PC-3 (cell line): ENCODE measurements at regions not wholly inside any gene's neighbourhood (a gene's known extent, or its start where the extent isn't known, plus 50 kb on each side); places are given as distances from the start of the nearest gene placed in this dataset.

Source experiments
- ATAC-seq: fragments of 200-7000 bp; cut with Tn5 transposase; 2 replicates; pipeline ENCODE4 v1.9.1; 2020; ENCODE audit warnings: mild to moderate bottlenecking, moderate library complexity
- BruUV-seq: library from RNA; stranded (reverse); fragments of 400-500 nt; replicated peaks from 2 replicates; lab custom pipeline; 2021; lab: Mats Ljungman, UMichigan
- CTCF ChIA-PET: fragments of 300-600 bp; sonication (Branson Sonifier 250); formaldehyde crosslinking; loops from one replicate; lab custom pipeline; 2022; ENCODE audit warnings: antibody characterized with exemption; lab: Charles Lee
- POLR2A ChIA-PET: fragments of 300-600 bp; sonication (Branson Sonifier 250); formaldehyde crosslinking; loops from one replicate; lab custom pipeline; 2022; ENCODE audit warnings: antibody characterized with exemption; ENCODE audit not compliant: unreplicated experiment; lab: Charles Lee
- DNase-seq: peaks from one replicate; pipeline ENCODE4 v3.0.0-alpha.2; 2015
- H2AFZ ChIP-seq: fragments of 300-600 bp; sonication (generic); 2 replicates; pipeline ENCODE4 v1.6.0; 2016; ENCODE audit warnings: antibody characterized with exemption, low read length
- H3F3A ChIP-seq: fragments of 300-600 bp; sonication (generic); one replicate; pipeline ENCODE4 v1.6.0; 2017; ENCODE audit warnings: antibody characterized with exemption, low read length, control low read depth, mild to moderate bottlenecking; ENCODE audit not compliant: unreplicated experiment
- H3K27ac ChIP-seq: fragments of 300-600 bp; sonication (generic); 2 replicates; pipeline ENCODE4 v1.5.1; 2016; ENCODE audit warnings: mild to moderate bottlenecking, low read length
- H3K27me3 ChIP-seq: fragments of 300-600 bp; sonication (generic); 2 replicates; pipeline ENCODE4 v1.6.1; 2016; ENCODE audit warnings: low read length, mixed read lengths
- H3K36me3 ChIP-seq: fragments of 300-600 bp; sonication (generic); 2 replicates; pipeline ENCODE4 v1.6.1; 2016; ENCODE audit warnings: low read depth, mixed run types, low read length, mixed read lengths
- H3K4me1 ChIP-seq: fragments of 300-600 bp; sonication (generic); 2 replicates; pipeline ENCODE4 v1.5.1; 2016; ENCODE audit warnings: low read length; ENCODE audit not compliant: insufficient read depth
- H3K4me2 ChIP-seq: fragments of 300-600 bp; sonication (generic); 2 replicates; pipeline ENCODE4 v1.6.0; 2016; ENCODE audit warnings: low read length
- H3K4me3 ChIP-seq: fragments of 300-600 bp; sonication (generic); 2 replicates; pipeline ENCODE4 v1.5.1; 2016; ENCODE audit warnings: mild to moderate bottlenecking, low read length, mixed read lengths
- H3K79me2 ChIP-seq: fragments of 300-600 bp; sonication (generic); 2 replicates; pipeline ENCODE4 v1.6.1; 2017; ENCODE audit warnings: low read length, mixed read lengths
- H3K9ac ChIP-seq: fragments of 300-600 bp; sonication (generic); 2 replicates; pipeline ENCODE4 v1.6.0; 2016; ENCODE audit warnings: mild to moderate bottlenecking, low read length
- H3K9me2 ChIP-seq: fragments of 300-600 bp; sonication (generic); replicated peaks from 2 replicates; pipeline ENCODE4 v1.6.1; 2016; ENCODE audit warnings: mixed run types, low read length, mixed read lengths
- H3K9me3 ChIP-seq: fragments of 300-600 bp; sonication (generic); 2 replicates; pipeline ENCODE4 v1.6.1; 2016; ENCODE audit warnings: low read length, mixed read lengths
- H4K20me1 ChIP-seq: fragments of 300-600 bp; sonication (generic); 2 replicates; pipeline ENCODE4 v1.6.1; 2016; ENCODE audit warnings: low read length, mixed read lengths
- CTCF ChIP-seq: fragments of 300-600 bp; sonication (generic); conservative IDR thresholded peaks from 2 replicates; pipeline ENCODE4 v1.5.1; 2017; ENCODE audit warnings: antibody characterized with exemption, low read depth, mild to moderate bottlenecking, low read length
- EZH2 ChIP-seq: fragments of 300-600 bp; sonication (generic); IDR thresholded peaks from one replicate; pipeline ENCODE4 v1.6.1; 2017; ENCODE audit warnings: antibody characterized with exemption, mild to moderate bottlenecking, low read length; ENCODE audit not compliant: unreplicated experiment
- EZH2phosphoT487 ChIP-seq: fragments of 300-600 bp; sonication (generic); IDR thresholded peaks from 2 replicates; pipeline ENCODE4 v1.6.1; 2018; ENCODE audit warnings: mild to moderate bottlenecking, antibody characterized with exemption, low read length, borderline replicate concordance
- intact Hi-C: fragments of 100-400 bp; cut with micrococcal nuclease; formaldehyde crosslinking; loops from 2 replicates; pipeline ENCODE4 v1.9.0; 2023

- no peaks in the 10 kb centered on the region for H3K27me3 ChIP-seq
- no peak for ATAC-seq
- H3K79me2 ChIP-seq = no peaks in the 10 kb centered on the region
- H3K9me3 ChIP-seq = no peaks in the 10 kb centered on the region
- ChIA-PET POLR2A (no interaction called here), CTCF (no interaction called here)
- no TSS peak for BruUV-seq
- no peak overlapping the region for H3K9ac ChIP-seq
- intact Hi-C loops = no loop called here
- no peak for DNase-seq
- no peaks in the 10 kb centered on the region for H4K20me1 ChIP-seq
- no peak overlapping the region for H3K27ac ChIP-seq
- TF ChIP-seq EZH2phosphoT487 = no peak
- no peak overlapping the region for H2AFZ ChIP-seq
- no peaks in the 10 kb centered on the region for H3K9me2 ChIP-seq
- H3K4me1 ChIP-seq = no peaks in the 10 kb centered on the region
- no peaks in the 10 kb centered on the region for H3K36me3 ChIP-seq
- no peak overlapping the region for H3K4me2 ChIP-seq
- H3F3A ChIP-seq = no peaks in the 10 kb centered on the region
- H3K4me3 ChIP-seq = no peak overlapping the region
Observed at GRCh38 chr5:85263125-85263524, 878.4 kb upstream of the EDIL3 start.

DNA sequence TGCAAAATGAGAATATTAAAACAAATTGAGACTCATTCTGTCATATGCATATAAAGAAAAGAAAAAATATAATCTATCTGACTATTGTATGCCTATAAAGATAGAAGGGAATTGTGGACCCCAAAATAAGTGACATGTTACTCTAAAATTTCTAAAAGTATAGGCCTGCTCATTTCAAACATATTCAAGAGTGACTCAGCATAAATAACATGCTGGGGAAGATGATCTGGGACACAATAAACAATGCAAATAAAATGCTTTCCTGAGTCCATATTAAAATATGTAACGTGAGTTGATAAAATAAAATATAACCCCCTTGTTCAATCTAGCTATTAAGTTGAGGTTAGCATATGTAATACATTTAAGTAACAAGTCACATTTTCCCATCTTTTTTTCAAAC is 882.0 kb upstream of the EDIL3 start:
- Histone ChIP-seq H3K27ac (no peak overlapping the region), H3F3A (no peaks in the 10 kb centered on the region), H4K20me1 (no peaks in the 10 kb centered on the region), H3K4me2 (no peak overlapping the region), H3K4me1 (no peaks in the 10 kb centered on the region), H3K4me3 (no peak overlapping the region), H3K9me2 (no peaks in the 10 kb centered on the region), H3K9ac (no peak overlapping the region), H3K36me3 (no peaks in the 10 kb centered on the region), H3K27me3 (no peaks in the 10 kb centered on the region), H3K79me2 (no peaks in the 10 kb centered on the region), H2AFZ (no peak overlapping the region), H3K9me3 (no peaks in the 10 kb centered on the region)
- BruUV-seq = no TSS peak
- ChIA-PET CTCF (no interaction called here), POLR2A (no interaction called here)
- intact Hi-C loops = no loop called here
- no peak for TF ChIP-seq CTCF
- no peak for TF ChIP-seq EZH2phosphoT487
- TF ChIP-seq EZH2 = no peak
- DNase-seq = no peak
- no peak; the same call in 1 of the 2 replicates for ATAC-seq

DNA sequence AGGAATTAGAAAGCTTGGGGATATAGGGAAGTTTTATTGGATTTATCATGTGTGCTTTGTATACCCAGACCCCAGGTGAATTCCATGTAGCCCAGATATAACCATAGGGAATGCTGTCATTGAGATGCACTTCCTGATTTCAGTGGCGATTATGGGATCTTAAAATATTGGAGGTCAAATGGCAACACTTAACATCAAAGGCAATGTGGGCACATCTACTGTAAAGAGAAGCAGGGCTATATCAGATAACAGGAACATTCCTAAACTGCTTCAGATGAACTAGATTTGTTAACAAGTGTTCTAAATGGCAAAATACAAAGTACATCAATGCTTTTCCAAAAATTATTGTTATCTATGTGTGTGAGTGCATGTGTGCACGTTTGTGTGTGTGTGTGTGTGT is 883.5 kb upstream of the EDIL3 start:
- Histone ChIP-seq H3K4me1 (no peaks in the 10 kb centered on the region), H3K4me3 (no peak overlapping the region), H3K36me3 (no peaks in the 10 kb centered on the region), H4K20me1 (no peaks in the 10 kb centered on the region), H3F3A (no peaks in the 10 kb centered on the region), H3K9me3 (no peaks in the 10 kb centered on the region), H3K9ac (no peak overlapping the region), H3K27me3 (no peaks in the 10 kb centered on the region), H3K4me2 (no peak overlapping the region), H2AFZ (no peak overlapping the region), H3K79me2 (no peaks in the 10 kb centered on the region), H3K9me2 (no peaks in the 10 kb centered on the region), H3K27ac (no peak overlapping the region)
- DNase-seq (no peak), ATAC-seq (no peak)
- intact Hi-C loops = no loop called here
- ChIA-PET CTCF (no interaction called here), POLR2A (no interaction called here)
- no peak for TF ChIP-seq EZH2
- TF ChIP-seq CTCF = no peak
- no peak for TF ChIP-seq EZH2phosphoT487
- no TSS peak for BruUV-seq
